Uterus (tissue), 3 donors: ENCODE measurements at regions not wholly inside any gene's neighbourhood (a gene's known extent, or its start where the extent isn't known, plus 50 kb on each side); places are given as distances from the start of the nearest gene placed in this dataset.

Experiments
- DNase-seq, 2 donors: peaks; one replicate each; pipeline ENCODE4 v3.0.0-alpha.2; 2019 to 2020
- H3K27ac ChIP-seq, 2 donors: fragments of 200-600 bp; sonication (generic); 1 replicate in 1 of 2; 2 replicates in 1 of 2; pipeline ENCODE4 v1.5.1; 2016 to 2018
- H3K27me3 ChIP-seq, 2 donors: fragments of 200-600 bp; sonication (generic); one replicate each; pipeline ENCODE4 v1.5.1; 2018 to 2019; ENCODE audit warnings: control low read depth in 1 of 2
- H3K36me3 ChIP-seq, 2 donors: fragments of 200-600 bp; sonication (generic); one replicate each; pipeline ENCODE4 v1.5.1; 2019; ENCODE audit warnings: control low read depth in 1 of 2
- H3K4me1 ChIP-seq, 2 donors: fragments of 200-600 bp; sonication (generic); one replicate each; pipeline ENCODE4 v1.5.1; 2018 to 2019; ENCODE audit warnings: control low read depth in 1 of 2
- H3K4me3 ChIP-seq, 2 donors: fragments of 200-600 bp; sonication (generic); 1 replicate in 1 of 2; 2 replicates in 1 of 2; pipeline ENCODE4 v1.5.1; 2018 to 2019; ENCODE audit warnings: mild to moderate bottlenecking in 1 of 2
- H3K9me3 ChIP-seq, 2 donors: fragments of 200-600 bp; sonication (generic); one replicate each; pipeline ENCODE4 v1.5.1; 2019; ENCODE audit warnings: control low read depth in 1 of 2
- CTCF ChIP-seq, 4 experiments: fragments of 200-600 bp in 2 of 4; fragments of 450-650 bp in 2 of 4; sonication (generic) in 2 of 4; IDR thresholded peaks; one replicate each; pipeline ENCODE4 v1.5.1; 2016 to 2019; ENCODE audit warnings: antibody characterized with exemption in 4 of 4, mild to moderate bottlenecking in 2 of 4, moderate library complexity in 1 of 4
- POLR2A ChIP-seq, 2 donors: fragments of 450-650 bp; IDR thresholded peaks; one replicate each; pipeline ENCODE4 v1.6.1; 2016; ENCODE audit warnings: antibody characterized with exemption in 2 of 2, mild to moderate bottlenecking in 1 of 2, moderate library complexity in 1 of 2
- intact Hi-C: fragments of 100-400 bp; cut with DNase I; formaldehyde crosslinking; loops from one replicate; pipeline ENCODE4 v1.15.1; 2023; ENCODE audit warnings: low total_unique reads
- donor health status: DM: yes; HTN: yes; CAD: no.

GRCh38 chr9:82745919-82746318 is 317.0 kb downstream of the RASEF start:
- no peaks in the 10 kb centered on the region for H3K9me3 ChIP-seq
- no peaks in the 10 kb centered on the region for H3K36me3 ChIP-seq
- intact Hi-C loops: no loop called here
- no peak overlapping the region for H3K4me3 ChIP-seq
- H3K27me3 ChIP-seq: no peaks in the 10 kb centered on the region
- no peak overlapping the region for H3K27ac ChIP-seq
- no peak for DNase-seq
- TF ChIP-seq CTCF (IDR thresholded peaks at IDR 0.05): no peak
- no peak for TF ChIP-seq POLR2A (IDR thresholded peaks at IDR 0.05)
- no peaks in the 10 kb centered on the region for H3K4me1 ChIP-seq

DNA sequence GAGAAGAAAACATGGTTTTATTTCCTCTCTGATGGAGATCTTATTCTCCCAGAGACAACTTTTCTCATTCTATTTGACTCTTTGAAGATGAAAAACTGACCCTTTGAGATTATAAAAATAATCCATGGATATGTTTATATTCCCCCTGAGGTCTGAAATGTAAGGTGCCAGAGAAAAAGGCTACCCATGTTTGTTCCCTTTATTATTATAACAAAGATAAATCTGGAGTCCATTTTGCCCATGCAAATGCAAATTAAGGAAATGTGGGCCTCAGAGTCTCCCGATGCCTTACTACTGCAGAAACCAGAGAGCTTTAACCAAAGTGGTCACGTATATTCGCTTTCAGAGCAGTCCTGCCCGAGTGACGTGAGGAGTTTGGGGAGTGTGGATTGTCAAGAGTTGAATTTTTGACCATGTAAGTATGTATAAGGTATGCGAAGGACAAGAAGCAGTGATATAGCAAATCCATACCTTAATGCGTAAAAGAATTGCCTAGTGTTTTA is 312.5 kb downstream of the RASEF start:
- TF ChIP-seq CTCF (IDR thresholded peaks at IDR 0.05) (no peak), POLR2A (IDR thresholded peaks at IDR 0.05) (no peak)
- no peak overlapping the region for H3K4me3 ChIP-seq
- no peak overlapping the region for H3K27ac ChIP-seq
- no peaks in the 10 kb centered on the region for H3K36me3 ChIP-seq
- no peak for DNase-seq
- no peaks in the 10 kb centered on the region for H3K9me3 ChIP-seq
- intact Hi-C loops: no loop called here
- no peaks in the 10 kb centered on the region for H3K27me3 ChIP-seq
- H3K4me1 ChIP-seq: no peaks in the 10 kb centered on the region

DNA sequence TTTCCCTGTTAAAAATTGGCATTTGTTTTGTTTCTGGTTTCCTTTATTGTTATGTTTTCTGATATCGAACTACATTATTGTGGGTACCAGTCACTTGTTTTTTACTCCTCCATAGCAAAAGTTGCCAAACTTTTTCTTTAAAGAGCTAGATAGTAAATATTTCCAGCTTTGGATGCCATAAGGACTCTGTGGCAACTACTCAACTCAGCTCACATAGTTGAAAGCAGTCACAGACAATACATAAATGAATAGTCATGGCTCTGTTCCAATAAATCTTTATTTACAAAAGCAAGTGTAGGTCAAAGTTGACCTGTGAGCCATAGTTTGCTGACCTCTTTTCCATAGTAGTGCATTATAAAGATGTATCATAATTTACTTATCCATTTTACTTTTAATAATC is 305.0 kb downstream of the RASEF start:
- Histone ChIP-seq H3K4me1 (no peaks in the 10 kb centered on the region), H3K27me3 (no peaks in the 10 kb centered on the region), H3K27ac (no peak overlapping the region), H3K36me3 (no peaks in the 10 kb centered on the region), H3K4me3 (no peak overlapping the region), H3K9me3 (no peaks in the 10 kb centered on the region)
- no peak for DNase-seq
- intact Hi-C loops: no loop called here
- TF ChIP-seq POLR2A (IDR thresholded peaks at IDR 0.05): no peak
- no peak for TF ChIP-seq CTCF (IDR thresholded peaks at IDR 0.05)

GRCh38 chr9:82761027-82761426 is 301.9 kb downstream of the RASEF start:
- no peaks in the 10 kb centered on the region for H3K9me3 ChIP-seq
- no peaks in the 10 kb centered on the region for H3K36me3 ChIP-seq
- DNase-seq: no peak
- intact Hi-C loops: no loop called here
- H3K27me3 ChIP-seq: no peaks in the 10 kb centered on the region
- no peak overlapping the region for H3K4me3 ChIP-seq
- H3K27ac ChIP-seq: no peak overlapping the region
- no peaks in the 10 kb centered on the region for H3K4me1 ChIP-seq
- no peak for TF ChIP-seq POLR2A (IDR thresholded peaks at IDR 0.05)
- TF ChIP-seq CTCF (IDR thresholded peaks at IDR 0.05): no peak

DNA sequence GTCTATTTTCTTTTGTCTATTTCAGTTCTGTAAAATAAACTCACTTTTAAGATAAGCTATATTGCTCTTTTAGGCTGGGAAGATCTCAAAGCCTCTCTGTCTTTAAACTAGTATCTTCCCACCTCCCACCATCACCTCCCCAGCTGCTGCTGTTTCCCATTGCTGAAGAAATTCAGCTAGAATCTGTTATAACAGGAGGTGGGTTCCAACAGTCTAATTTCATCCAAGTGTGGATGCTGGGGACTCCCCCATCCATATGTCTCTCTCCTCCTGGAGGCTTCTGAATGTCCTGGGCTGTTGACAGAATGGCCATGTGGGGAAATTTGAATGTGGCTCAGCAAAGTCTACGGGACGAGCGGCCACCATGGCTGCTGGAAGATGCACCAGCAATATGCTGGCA is 301.0 kb downstream of the RASEF start:
- H3K4me1 ChIP-seq: no peaks in the 10 kb centered on the region
- TF ChIP-seq CTCF (IDR thresholded peaks at IDR 0.05) (no peak), POLR2A (IDR thresholded peaks at IDR 0.05) (no peak)
- H3K36me3 ChIP-seq: no peaks in the 10 kb centered on the region
- no peaks in the 10 kb centered on the region for H3K27me3 ChIP-seq
- H3K27ac ChIP-seq: no peak overlapping the region
- H3K4me3 ChIP-seq: no peak overlapping the region
- H3K9me3 ChIP-seq: no peaks in the 10 kb centered on the region
- intact Hi-C loops: no loop called here
- DNase-seq: no peak
